Activated B cell treated with CpG ODN at 0.5 μM for 24 hours (primary cell): ENCODE measurements at regions not wholly inside any gene's neighbourhood (a gene's known extent, or its start where the extent isn't known, plus 50 kb on each side); places are given as distances from the start of the nearest gene placed in this dataset.
"Not testable (repeated sequence)": the region's sequence is repeated elsewhere in the genome, so short reads cannot be mapped to it uniquely, and the experiment has no call there.

Experiments
- ATAC-seq: fragments of 200-7000 bp; cut with Tn5 transposase; one replicate; pipeline ENCODE4 v1.10.0; 2021; ENCODE audit warnings: low read depth, mild to moderate bottlenecking, moderate library complexity
- CTCF ChIA-PET: fragments of 350-600 bp; sonication (Branson Sonifier 250); formaldehyde crosslinking; loops from one replicate; lab custom pipeline; 2021; ENCODE audit warnings: antibody characterized with exemption; lab: Charles Lee
- POLR2A ChIA-PET: fragments of 350-600 bp; sonication (Branson Sonifier 250); formaldehyde crosslinking; loops from one replicate; lab custom pipeline; 2021; ENCODE audit warnings: antibody characterized with exemption; lab: Charles Lee
- DNase-seq: peaks from one replicate; pipeline ENCODE4 v3.0.0; 2022
- H3K27ac Mint-ChIP-seq: one replicate; pipeline ENCODE4 v1.8.0; 2020; ENCODE audit warnings: mixed read lengths
- H3K27me3 Mint-ChIP-seq: one replicate; pipeline ENCODE4 v1.8.0; 2021; ENCODE audit warnings: mixed read lengths
- H3K36me3 Mint-ChIP-seq: one replicate; pipeline ENCODE4 v1.8.0; 2021; ENCODE audit warnings: low read depth, mixed read lengths
- H3K4me1 Mint-ChIP-seq: one replicate; pipeline ENCODE4 v1.8.0; 2021; ENCODE audit warnings: mixed read lengths
- H3K4me3 Mint-ChIP-seq: one replicate; pipeline ENCODE4 v1.8.0; 2020; ENCODE audit warnings: mild to moderate bottlenecking, mixed read lengths
- H3K9me3 Mint-ChIP-seq: one replicate; pipeline ENCODE4 v1.8.0; 2020; ENCODE audit warnings: mixed read lengths
- CTCF ChIP-seq: fragments of 200-600 bp; IDR thresholded peaks from one replicate; pipeline ENCODE4 v1.8.0; 2022; ENCODE audit warnings: antibody characterized with exemption, mild to moderate bottlenecking
- intact Hi-C: fragments of 100-400 bp; cut with micrococcal nuclease; formaldehyde crosslinking; loops from one replicate; pipeline ENCODE4 v1.15.1; 2024

- POLR2A ChIA-PET: no interaction called here
- Mint-ChIP-seq H3K4me1 (peaks cover 5% of the 10 kb centered on the region), H3K27me3 (peaks cover 8% of the 10 kb centered on the region), H3K4me3 (no peak overlapping the region), H3K27ac (no peak overlapping the region), H3K36me3 (no peaks in the 10 kb centered on the region), H3K9me3 (no peaks in the 10 kb centered on the region)
- CTCF ChIA-PET: interaction anchor here (0.6 kb wide), 1 partner anchor 13 kb away, joined by 3 read pairs; no protein-coding TSS in a partner anchor
- ATAC-seq (no peak), DNase-seq (no peak)
- no peak for TF ChIP-seq CTCF
- intact Hi-C loops: no loop called here
Observed at GRCh38 chr15:26070095-26070532, 207.0 kb upstream of the ATP10A start.

- DNase-seq: no peak
- intact Hi-C loops: no loop called here
Observed at GRCh38 chr15:26069231-26069641, 206.1 kb upstream of the ATP10A start.

GRCh38 chr15:26066896-26067295 lies 203.8 kb upstream of the ATP10A start:
- TF ChIP-seq CTCF: no peak
- Mint-ChIP-seq H3K4me3 (no peak overlapping the region), H3K27ac (no peak overlapping the region), H3K36me3 (no peaks in the 10 kb centered on the region), H3K9me3 (no peaks in the 10 kb centered on the region), H3K4me1 (peaks cover 5% of the 10 kb centered on the region), H3K27me3 (peaks cover 5% of the 10 kb centered on the region)
- ChIA-PET CTCF (no interaction called here), POLR2A (no interaction called here)
- ATAC-seq: no peak
- DNase-seq: no peak
- intact Hi-C loops: no loop called here

More at GRCh38 chr15:26069231-26069641, 206.1 kb upstream of the ATP10A start:
- TF ChIP-seq CTCF: no peak
- POLR2A ChIA-PET: no interaction called here
- Mint-ChIP-seq H3K4me3 (no peak overlapping the region), H3K27me3 (peaks cover 8% of the 10 kb centered on the region), H3K9me3 (no peaks in the 10 kb centered on the region), H3K27ac (no peak overlapping the region), H3K36me3 (no peaks in the 10 kb centered on the region), H3K4me1 (peaks cover 5% of the 10 kb centered on the region)
- CTCF ChIA-PET: interaction anchor here (0.6 kb wide), 1 partner anchor 12 kb away, joined by 3 read pairs; no protein-coding TSS in a partner anchor
- ATAC-seq: no peak

GRCh38 chr15:26065723-26066122 lies 202.6 kb upstream of the ATP10A start:
- H3K27me3 Mint-ChIP-seq: peaks cover 5% of the 10 kb centered on the region
- ChIA-PET POLR2A (no interaction called here), CTCF (no interaction called here)
- intact Hi-C loops: no loop called here
- ATAC-seq: no peak
- H3K9me3 Mint-ChIP-seq: no peaks in the 10 kb centered on the region
- no peaks in the 10 kb centered on the region for H3K36me3 Mint-ChIP-seq
- H3K27ac Mint-ChIP-seq: no peak overlapping the region
- no peaks in the 10 kb centered on the region for H3K4me1 Mint-ChIP-seq
- no peak for TF ChIP-seq CTCF
- DNase-seq: no peak
- H3K4me3 Mint-ChIP-seq: no peak overlapping the region

GRCh38 chr15:26061248-26061647 lies 198.1 kb upstream of the ATP10A start:
- no peak for TF ChIP-seq CTCF
- POLR2A ChIA-PET: no interaction called here
- Mint-ChIP-seq H3K4me3 (no peak overlapping the region), H3K27me3 (peaks cover 2% of the 10 kb centered on the region), H3K27ac (no peak overlapping the region), H3K9me3 (peaks cover 4% of the 10 kb centered on the region), H3K36me3 (no peaks in the 10 kb centered on the region), H3K4me1 (no peaks in the 10 kb centered on the region)
- intact Hi-C loops: no loop called here
- CTCF ChIA-PET: no interaction called here
- ATAC-seq: no peak
- DNase-seq: no peak

- DNase-seq, H3K36me3 Mint-ChIP-seq, H3K27me3 Mint-ChIP-seq, H3K27ac Mint-ChIP-seq, H3K4me1 Mint-ChIP-seq, ATAC-seq, H3K9me3 Mint-ChIP-seq, POLR2A ChIA-PET, intact Hi-C loops, H3K4me3 Mint-ChIP-seq: not testable (repeated sequence)
- CTCF ChIA-PET: interaction anchor here (0.6 kb wide), 1 partner anchor 13 kb away, joined by 3 read pairs; no protein-coding TSS in a partner anchor
Observed at GRCh38 chr15:26056766-26057165, 193.6 kb upstream of the ATP10A start.
